NOMO-1 (cell line): ENCODE measurements at regions not wholly inside any gene's neighbourhood (a gene's known extent, or its start where the extent isn't known, plus 50 kb on each side); places are given as distances from the start of the nearest gene placed in this dataset.
"Not testable (repeated sequence)": the region's sequence is repeated elsewhere in the genome, so short reads cannot be mapped to it uniquely, and the experiment has no call there.

Source experiments
- DNase-seq, 2 experiments: peaks; one replicate each; lab custom pipeline; 2025; ENCODE audit not compliant: unreplicated experiment in 2 of 2; lab: John Stamatoyannopoulos, UW

- no peak for DNase-seq
Measured at GRCh38 chr4:33850371-33850902, 2393.9 kb downstream of the ARAP2 start.

GRCh38 chr4:33853670-33854069, 2390.6 kb downstream of the ARAP2 start:
- not testable (repeated sequence) for DNase-seq

GRCh38 chr4:33864290-33864859, 2379.9 kb downstream of the ARAP2 start:
- no peak for DNase-seq

GRCh38 chr4:33873791-33874190, 2370.5 kb downstream of the ARAP2 start:
- no peak for DNase-seq

- no peak for DNase-seq
Measured at GRCh38 chr4:33878710-33879109, 2365.6 kb downstream of the ARAP2 start.

- no peak for DNase-seq
Measured at GRCh38 chr4:33881176-33881575, 2363.1 kb downstream of the ARAP2 start.

GRCh38 chr4:33882246-33882990, 2361.9 kb downstream of the ARAP2 start:
- DNase-seq, result no peak

GRCh38 chr4:33883111-33883510, 2361.2 kb downstream of the ARAP2 start:
- no peak for DNase-seq

- no peak for DNase-seq
Measured at GRCh38 chr4:33886356-33886755, 2358.0 kb downstream of the ARAP2 start.

GRCh38 chr4:33890841-33891240, 2353.5 kb downstream of the ARAP2 start:
- DNase-seq, result no peak

GRCh38 chr4:33911959-33912358, 2332.4 kb downstream of the ARAP2 start:
- no peak for DNase-seq

GRCh38 chr4:33914386-33914785, 2329.9 kb downstream of the ARAP2 start:
- DNase-seq, result no peak

- no peak for DNase-seq
Measured at GRCh38 chr4:33923469-33923868, 2320.8 kb downstream of the ARAP2 start.

- DNase-seq, result no peak
Measured at GRCh38 chr4:33924239-33924638, 2320.1 kb downstream of the ARAP2 start.

- DNase-seq, result no peak
Measured at GRCh38 chr4:33924811-33925210, 2319.5 kb downstream of the ARAP2 start.

- no peak for DNase-seq
Measured at GRCh38 chr4:33930497-33930896, 2313.8 kb downstream of the ARAP2 start.

GRCh38 chr4:33931026-33931425, 2313.3 kb downstream of the ARAP2 start:
- DNase-seq, result no peak

GRCh38 chr4:33940281-33940680, 2304.0 kb downstream of the ARAP2 start:
- no peak for DNase-seq

GRCh38 chr4:33941854-33942253, 2302.5 kb downstream of the ARAP2 start:
- no peak for DNase-seq

GRCh38 chr4:33948921-33949320, 2295.4 kb downstream of the ARAP2 start:
- DNase-seq, result no peak

GRCh38 chr4:33953848-33954247, 2290.5 kb downstream of the ARAP2 start:
- not testable (repeated sequence) for DNase-seq

- no peak for DNase-seq
Measured at GRCh38 chr4:33954759-33955158, 2289.6 kb downstream of the ARAP2 start.
